Esophagus squamous epithelium (tissue), 4 donors: ENCODE measurements at regions not wholly inside any gene's neighbourhood (a gene's known extent, or its start where the extent isn't known, plus 50 kb on each side); places are given as distances from the start of the nearest gene placed in this dataset.

Source experiments
- POLR2A ChIP-seq, 4 donors: fragments of 450-650 bp; IDR thresholded peaks; one replicate each; pipeline ENCODE4 v1.6.1; 2017; ENCODE audit warnings: antibody characterized with exemption in 4 of 4, mild to moderate bottlenecking in 4 of 4, moderate library complexity in 3 of 4
- TF ChIP-seq, protein P1 (sequence below), 6 experiments: fragments of 450-650 bp in 4 of 6; fragments of 200-600 bp in 2 of 6; sonication (generic) in 2 of 6; IDR thresholded peaks; one replicate each; pipeline ENCODE4 v1.5.1; 2016 to 2019; ENCODE audit warnings: antibody characterized with exemption in 6 of 6, mild to moderate bottlenecking in 4 of 6, moderate library complexity in 4 of 6

DNA sequence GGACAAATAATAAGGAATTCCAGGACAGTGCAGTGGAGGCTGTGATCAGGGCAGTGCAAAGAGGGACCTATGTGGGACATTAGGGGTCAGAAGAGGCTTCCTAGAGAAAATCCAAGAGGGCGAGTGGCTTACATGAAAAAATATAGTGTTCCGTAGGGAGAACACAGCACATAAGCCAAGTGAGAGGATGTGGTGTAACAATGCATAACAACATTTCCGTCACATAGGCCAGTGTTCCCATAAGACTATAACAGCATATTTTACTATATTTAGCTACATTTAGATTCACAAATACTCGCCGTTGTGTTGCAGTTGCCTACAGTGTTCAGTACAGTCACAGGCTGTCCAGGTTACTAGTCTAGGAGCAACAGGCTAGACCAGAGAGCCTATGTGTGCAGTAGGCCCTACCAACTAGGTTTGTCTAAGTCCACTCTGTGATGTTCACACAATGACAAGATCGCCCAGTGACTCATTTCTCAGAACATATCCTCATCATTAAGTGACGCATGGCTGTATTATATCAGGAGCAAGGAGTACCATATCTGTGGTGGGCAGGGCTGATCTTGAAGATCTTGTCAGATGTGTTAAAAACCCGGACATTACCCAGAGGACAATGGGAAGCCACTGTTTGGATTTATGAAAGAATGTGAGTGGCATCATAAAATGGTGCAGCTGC, 74.0 kb upstream of the TBL1X start:
- TF ChIP-seq, protein P1, sequence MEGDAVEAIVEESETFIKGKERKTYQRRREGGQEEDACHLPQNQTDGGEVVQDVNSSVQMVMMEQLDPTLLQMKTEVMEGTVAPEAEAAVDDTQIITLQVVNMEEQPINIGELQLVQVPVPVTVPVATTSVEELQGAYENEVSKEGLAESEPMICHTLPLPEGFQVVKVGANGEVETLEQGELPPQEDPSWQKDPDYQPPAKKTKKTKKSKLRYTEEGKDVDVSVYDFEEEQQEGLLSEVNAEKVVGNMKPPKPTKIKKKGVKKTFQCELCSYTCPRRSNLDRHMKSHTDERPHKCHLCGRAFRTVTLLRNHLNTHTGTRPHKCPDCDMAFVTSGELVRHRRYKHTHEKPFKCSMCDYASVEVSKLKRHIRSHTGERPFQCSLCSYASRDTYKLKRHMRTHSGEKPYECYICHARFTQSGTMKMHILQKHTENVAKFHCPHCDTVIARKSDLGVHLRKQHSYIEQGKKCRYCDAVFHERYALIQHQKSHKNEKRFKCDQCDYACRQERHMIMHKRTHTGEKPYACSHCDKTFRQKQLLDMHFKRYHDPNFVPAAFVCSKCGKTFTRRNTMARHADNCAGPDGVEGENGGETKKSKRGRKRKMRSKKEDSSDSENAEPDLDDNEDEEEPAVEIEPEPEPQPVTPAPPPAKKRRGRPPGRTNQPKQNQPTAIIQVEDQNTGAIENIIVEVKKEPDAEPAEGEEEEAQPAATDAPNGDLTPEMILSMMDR (IDR thresholded peaks at IDR 0.05), result no peak
- TF ChIP-seq POLR2A (IDR thresholded peaks at IDR 0.05), result no peak
